Neural cell (in vitro differentiated cells): ENCODE measurements at regions not wholly inside any gene's neighbourhood (a gene's known extent, or its start where the extent isn't known, plus 50 kb on each side); places are given as distances from the start of the nearest gene placed in this dataset.
"Not testable (repeated sequence)": the region's sequence is repeated elsewhere in the genome, so short reads cannot be mapped to it uniquely, and the experiment has no call there.

Experiments
- H2AFZ ChIP-seq: fragments of 200-600, 300-800 bp; sonication (generic), shearing (Covaris generic); 2 replicates; pipeline ENCODE4 v1.6.0; 2014; ENCODE audit warnings: low read depth, mild to moderate bottlenecking, antibody characterized with exemption, low read length, moderate library complexity
- H3F3A ChIP-seq: fragments of 200-600 bp; shearing (Covaris generic); 2 replicates; pipeline ENCODE4 v1.6.1; 2016; ENCODE audit warnings: mild to moderate bottlenecking, moderate library complexity, mixed read lengths, antibody characterized with exemption, low read length; ENCODE audit not compliant: insufficient read depth, poor library complexity, severe bottlenecking
- H3K27ac ChIP-seq: fragments of 200-600, 300-800 bp; sonication (generic), shearing (Covaris generic); 2 replicates; pipeline ENCODE4 v1.5.1; 2014; ENCODE audit warnings: mild to moderate bottlenecking, low read length, moderate library complexity
- H3K27me3 ChIP-seq: fragments of 300-800, 200-600 bp; sonication (generic), shearing (Covaris generic); 2 replicates; pipeline ENCODE4 v1.6.0; 2014; ENCODE audit warnings: mild to moderate bottlenecking, low read depth, low read length, moderate library complexity; ENCODE audit not compliant: insufficient read depth
- H3K36me3 ChIP-seq: fragments of 300-800, 200-600 bp; sonication (generic), shearing (Covaris generic); 2 replicates; pipeline ENCODE4 v1.5.1; 2014; ENCODE audit warnings: mild to moderate bottlenecking, antibody characterized with exemption, low read length, moderate library complexity; ENCODE audit not compliant: insufficient read depth
- H3K4me2 ChIP-seq: fragments of 300-800, 200-600 bp; sonication (generic), shearing (Covaris generic); 2 replicates; pipeline ENCODE4 v1.6.0; 2014; ENCODE audit warnings: mild to moderate bottlenecking, low read length
- H3K4me3 ChIP-seq: fragments of 300-800, 200-600 bp; sonication (generic), shearing (Covaris generic); 2 replicates; pipeline ENCODE4 v1.5.1; 2014; ENCODE audit warnings: mild to moderate bottlenecking, low read length, moderate library complexity
- H3K79me2 ChIP-seq: fragments of 200-600 bp; shearing (Covaris generic); replicated peaks from 2 replicates; pipeline ENCODE4 v1.6.0; 2014; ENCODE audit warnings: mild to moderate bottlenecking, low read length, moderate library complexity; ENCODE audit not compliant: insufficient read depth
- H3K9ac ChIP-seq: fragments of 300-800, 200-600 bp; sonication (generic), shearing (Covaris generic); 2 replicates; pipeline ENCODE4 v1.6.1; 2016; ENCODE audit warnings: mild to moderate bottlenecking, low read length, mixed read lengths
- H3K9me2 ChIP-seq: fragments of 200-600 bp; shearing (Covaris generic); 2 replicates; pipeline ENCODE4 v1.6.1; 2016; ENCODE audit warnings: mild to moderate bottlenecking, low read length, mixed read lengths; ENCODE audit not compliant: insufficient read depth
- H3K9me3 ChIP-seq: fragments of 200-600, 300-800 bp; sonication (generic), shearing (Covaris generic); 2 replicates; pipeline ENCODE4 v1.6.1; 2016; ENCODE audit warnings: mild to moderate bottlenecking, mixed run types, low read length, moderate library complexity, mixed read lengths
- H4K20me1 ChIP-seq: fragments of 200-600 bp; shearing (Covaris generic); 2 replicates; pipeline ENCODE4 v1.6.1; 2016; ENCODE audit warnings: mild to moderate bottlenecking, mixed run types; ENCODE audit not compliant: insufficient read depth
- EP300 ChIP-seq: fragments of 450-650 bp; conservative IDR thresholded peaks from 2 replicates; pipeline ENCODE4 v1.6.1; 2014; ENCODE audit warnings: antibody characterized with exemption, mild to moderate bottlenecking, moderate library complexity; ENCODE audit not compliant: poor library complexity, severe bottlenecking
- EZH2 ChIP-seq: fragments of 200-600, 300-800 bp; shearing (Covaris generic), sonication (generic); IDR thresholded peaks from 2 replicates; pipeline ENCODE4 v1.6.1; 2014; ENCODE audit warnings: antibody characterized with exemption, low read length, borderline replicate concordance, mild to moderate bottlenecking; ENCODE audit not compliant: insufficient read depth, poor library complexity, severe bottlenecking
- MXI1 ChIP-seq: fragments of 450-650 bp; conservative IDR thresholded peaks from 2 replicates; pipeline ENCODE4 v1.6.1; 2014; ENCODE audit warnings: antibody characterized with exemption, mild to moderate bottlenecking; ENCODE audit not compliant: poor library complexity, severe bottlenecking
- POLR2AphosphoS5 ChIP-seq: IDR thresholded peaks from 2 replicates; pipeline ENCODE4 v1.6.1; 2012
- RAD21 ChIP-seq: fragments of 450-650 bp; conservative IDR thresholded peaks from 2 replicates; pipeline ENCODE4 v1.6.1; 2014; ENCODE audit warnings: antibody characterized with exemption, mild to moderate bottlenecking, moderate library complexity
- SMC3 ChIP-seq: fragments of 450-650 bp; conservative IDR thresholded peaks from 2 replicates; pipeline ENCODE4 v1.6.1; 2014; ENCODE audit warnings: antibody characterized with exemption, mild to moderate bottlenecking, moderate library complexity; ENCODE audit not compliant: poor library complexity
- TAF1 ChIP-seq: IDR thresholded peaks from 2 replicates; pipeline ENCODE4 v1.6.1; 2012; ENCODE audit warnings: low read depth
- TF ChIP-seq, protein P1 (sequence below): fragments of 450-650 bp; IDR thresholded peaks from 2 replicates; pipeline ENCODE4 v1.5.1; 2014; ENCODE audit warnings: antibody characterized with exemption, mild to moderate bottlenecking, moderate library complexity; ENCODE audit not compliant: poor library complexity, severe bottlenecking
- TF ChIP-seq, protein P2 (sequence below): IDR thresholded peaks from 2 replicates; pipeline ENCODE4 v1.6.1; 2012; ENCODE audit warnings: borderline replicate concordance

DNA sequence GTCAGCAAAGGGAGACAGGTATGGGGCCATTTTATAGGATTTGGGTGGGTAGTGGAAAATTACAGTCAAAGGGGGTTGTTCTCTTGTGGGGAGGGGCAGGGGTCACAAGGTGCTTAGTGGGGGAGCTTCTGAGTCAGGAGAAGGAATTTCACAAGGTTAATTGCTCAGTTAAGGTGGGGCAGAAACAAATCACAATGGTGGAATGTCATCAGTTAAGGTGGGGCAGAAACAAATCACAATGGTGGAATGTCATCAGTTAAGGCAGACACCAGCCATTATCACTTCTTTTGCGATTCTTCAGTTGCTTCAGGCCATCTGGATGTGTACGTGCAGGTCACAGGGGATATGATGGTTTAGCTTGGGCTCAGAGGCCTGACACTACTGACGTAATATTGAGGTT lies 1077.6 kb downstream of the DNAJB9 start:
- not testable (repeated sequence) for H4K20me1 ChIP-seq, H3F3A ChIP-seq, H3K27ac ChIP-seq, H3K4me2 ChIP-seq, H3K4me3 ChIP-seq, H3K79me2 ChIP-seq, H3K9ac ChIP-seq, H2AFZ ChIP-seq, H3K9me2 ChIP-seq, H3K27me3 ChIP-seq, H3K36me3 ChIP-seq, H3K9me3 ChIP-seq

DNA sequence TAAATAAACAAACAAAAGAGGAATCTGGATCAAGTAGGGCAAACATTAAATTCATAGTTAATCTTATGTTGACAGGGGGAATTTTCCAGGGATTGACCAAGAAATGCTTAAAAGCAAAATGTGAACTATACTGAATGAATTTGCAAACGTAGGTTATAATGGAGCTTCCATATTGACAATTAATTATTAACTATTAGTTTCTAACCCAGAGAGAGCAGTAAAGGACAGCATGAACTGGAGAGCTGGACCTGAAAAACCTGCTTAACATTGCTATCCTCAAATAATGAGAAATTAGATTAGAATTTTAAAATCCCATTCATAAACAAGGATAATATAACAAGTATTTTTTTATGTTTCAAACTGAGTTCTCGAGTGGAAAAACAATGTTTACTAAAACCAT lies 1089.6 kb downstream of the DNAJB9 start:
- TF ChIP-seq EZH2 (no peak), EP300 (no peak), POLR2AphosphoS5 (no peak), RAD21 (no peak), TAF1 (no peak), SMC3 (no peak)
- TF ChIP-seq, protein P1, sequence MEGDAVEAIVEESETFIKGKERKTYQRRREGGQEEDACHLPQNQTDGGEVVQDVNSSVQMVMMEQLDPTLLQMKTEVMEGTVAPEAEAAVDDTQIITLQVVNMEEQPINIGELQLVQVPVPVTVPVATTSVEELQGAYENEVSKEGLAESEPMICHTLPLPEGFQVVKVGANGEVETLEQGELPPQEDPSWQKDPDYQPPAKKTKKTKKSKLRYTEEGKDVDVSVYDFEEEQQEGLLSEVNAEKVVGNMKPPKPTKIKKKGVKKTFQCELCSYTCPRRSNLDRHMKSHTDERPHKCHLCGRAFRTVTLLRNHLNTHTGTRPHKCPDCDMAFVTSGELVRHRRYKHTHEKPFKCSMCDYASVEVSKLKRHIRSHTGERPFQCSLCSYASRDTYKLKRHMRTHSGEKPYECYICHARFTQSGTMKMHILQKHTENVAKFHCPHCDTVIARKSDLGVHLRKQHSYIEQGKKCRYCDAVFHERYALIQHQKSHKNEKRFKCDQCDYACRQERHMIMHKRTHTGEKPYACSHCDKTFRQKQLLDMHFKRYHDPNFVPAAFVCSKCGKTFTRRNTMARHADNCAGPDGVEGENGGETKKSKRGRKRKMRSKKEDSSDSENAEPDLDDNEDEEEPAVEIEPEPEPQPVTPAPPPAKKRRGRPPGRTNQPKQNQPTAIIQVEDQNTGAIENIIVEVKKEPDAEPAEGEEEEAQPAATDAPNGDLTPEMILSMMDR, result no peak
- TF ChIP-seq, protein P2, sequence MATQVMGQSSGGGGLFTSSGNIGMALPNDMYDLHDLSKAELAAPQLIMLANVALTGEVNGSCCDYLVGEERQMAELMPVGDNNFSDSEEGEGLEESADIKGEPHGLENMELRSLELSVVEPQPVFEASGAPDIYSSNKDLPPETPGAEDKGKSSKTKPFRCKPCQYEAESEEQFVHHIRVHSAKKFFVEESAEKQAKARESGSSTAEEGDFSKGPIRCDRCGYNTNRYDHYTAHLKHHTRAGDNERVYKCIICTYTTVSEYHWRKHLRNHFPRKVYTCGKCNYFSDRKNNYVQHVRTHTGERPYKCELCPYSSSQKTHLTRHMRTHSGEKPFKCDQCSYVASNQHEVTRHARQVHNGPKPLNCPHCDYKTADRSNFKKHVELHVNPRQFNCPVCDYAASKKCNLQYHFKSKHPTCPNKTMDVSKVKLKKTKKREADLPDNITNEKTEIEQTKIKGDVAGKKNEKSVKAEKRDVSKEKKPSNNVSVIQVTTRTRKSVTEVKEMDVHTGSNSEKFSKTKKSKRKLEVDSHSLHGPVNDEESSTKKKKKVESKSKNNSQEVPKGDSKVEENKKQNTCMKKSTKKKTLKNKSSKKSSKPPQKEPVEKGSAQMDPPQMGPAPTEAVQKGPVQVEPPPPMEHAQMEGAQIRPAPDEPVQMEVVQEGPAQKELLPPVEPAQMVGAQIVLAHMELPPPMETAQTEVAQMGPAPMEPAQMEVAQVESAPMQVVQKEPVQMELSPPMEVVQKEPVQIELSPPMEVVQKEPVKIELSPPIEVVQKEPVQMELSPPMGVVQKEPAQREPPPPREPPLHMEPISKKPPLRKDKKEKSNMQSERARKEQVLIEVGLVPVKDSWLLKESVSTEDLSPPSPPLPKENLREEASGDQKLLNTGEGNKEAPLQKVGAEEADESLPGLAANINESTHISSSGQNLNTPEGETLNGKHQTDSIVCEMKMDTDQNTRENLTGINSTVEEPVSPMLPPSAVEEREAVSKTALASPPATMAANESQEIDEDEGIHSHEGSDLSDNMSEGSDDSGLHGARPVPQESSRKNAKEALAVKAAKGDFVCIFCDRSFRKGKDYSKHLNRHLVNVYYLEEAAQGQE, result no peak
- Histone ChIP-seq H3K9ac (no peak overlapping the region), H3K4me2 (no peak overlapping the region), H3K27me3 (no peaks in the 10 kb centered on the region), H3K4me3 (no peak overlapping the region), H3K9me3 (no peaks in the 10 kb centered on the region), H2AFZ (no peak overlapping the region), H3K36me3 (no peaks in the 10 kb centered on the region), H3K27ac (no peak overlapping the region), H3K79me2 (no peaks in the 10 kb centered on the region), H3K9me2 (no peaks in the 10 kb centered on the region), H3F3A (no peaks in the 10 kb centered on the region), H4K20me1 (no peaks in the 10 kb centered on the region)

DNA sequence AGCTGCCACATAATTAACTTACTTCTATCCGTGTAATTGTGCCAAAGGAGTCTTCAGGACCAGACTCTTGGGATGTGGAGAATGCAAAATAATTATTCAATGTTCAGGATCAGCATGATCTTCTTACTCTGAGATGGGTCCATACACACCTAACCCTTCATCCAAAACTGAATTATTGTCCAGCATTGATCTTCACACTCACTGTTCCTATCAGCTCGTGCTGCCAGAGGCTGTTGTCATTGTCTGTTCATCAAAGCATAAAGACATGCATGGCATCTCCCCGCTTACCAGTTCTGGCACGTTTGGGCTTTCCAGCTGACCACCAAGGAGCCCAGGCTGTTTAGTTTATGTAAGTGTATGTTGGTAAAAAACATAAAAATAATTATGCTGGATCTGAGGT lies 1090.7 kb downstream of the DNAJB9 start:
- H3K9me3 ChIP-seq, result no peaks in the 10 kb centered on the region
- H3K27me3 ChIP-seq, result no peaks in the 10 kb centered on the region
- H3F3A ChIP-seq, result no peaks in the 10 kb centered on the region
- no peak overlapping the region for H3K27ac ChIP-seq
- no peak overlapping the region for H3K4me2 ChIP-seq
- no peaks in the 10 kb centered on the region for H3K9me2 ChIP-seq
- no peak overlapping the region for H3K4me3 ChIP-seq
- no peak overlapping the region for H2AFZ ChIP-seq
- H3K36me3 ChIP-seq, result no peaks in the 10 kb centered on the region
- no peaks in the 10 kb centered on the region for H4K20me1 ChIP-seq
- H3K9ac ChIP-seq, result no peak overlapping the region
- no peaks in the 10 kb centered on the region for H3K79me2 ChIP-seq
- TF ChIP-seq, protein P1, result no peak
- TF ChIP-seq, protein P2, result no peak
- TF ChIP-seq EZH2, result no peak
- TF ChIP-seq POLR2AphosphoS5, result no peak
- TF ChIP-seq EP300, result no peak
- TF ChIP-seq TAF1, result no peak
- no peak for TF ChIP-seq MXI1
